ENCODE measurements at regions not wholly inside any gene's neighbourhood (a gene's known extent, or its start where the extent isn't known, plus 50 kb on each side); places are given as distances from the start of the nearest gene placed in this dataset.

DNA sequence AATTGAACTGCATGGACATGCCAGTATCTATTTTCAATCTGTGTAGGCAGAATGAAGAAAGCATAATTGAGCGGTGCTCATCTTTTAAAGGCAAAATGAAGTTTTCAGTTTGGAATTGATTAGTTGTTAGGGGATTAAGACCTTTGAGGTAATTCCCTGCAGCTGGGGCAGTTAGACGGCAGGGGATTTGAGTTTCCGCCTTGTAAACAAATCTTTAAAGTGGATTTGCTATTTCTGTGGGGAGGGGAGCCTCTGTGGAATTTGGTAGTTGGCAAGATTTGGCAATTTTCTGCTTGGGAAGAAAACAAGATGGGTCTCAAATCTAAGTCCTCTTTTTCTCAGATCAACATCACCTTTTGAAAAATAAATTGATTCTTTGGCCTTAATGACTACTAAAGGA, 212.5 kb upstream of the CNTN6 start:
- TF ChIP-seq, protein P1, sequence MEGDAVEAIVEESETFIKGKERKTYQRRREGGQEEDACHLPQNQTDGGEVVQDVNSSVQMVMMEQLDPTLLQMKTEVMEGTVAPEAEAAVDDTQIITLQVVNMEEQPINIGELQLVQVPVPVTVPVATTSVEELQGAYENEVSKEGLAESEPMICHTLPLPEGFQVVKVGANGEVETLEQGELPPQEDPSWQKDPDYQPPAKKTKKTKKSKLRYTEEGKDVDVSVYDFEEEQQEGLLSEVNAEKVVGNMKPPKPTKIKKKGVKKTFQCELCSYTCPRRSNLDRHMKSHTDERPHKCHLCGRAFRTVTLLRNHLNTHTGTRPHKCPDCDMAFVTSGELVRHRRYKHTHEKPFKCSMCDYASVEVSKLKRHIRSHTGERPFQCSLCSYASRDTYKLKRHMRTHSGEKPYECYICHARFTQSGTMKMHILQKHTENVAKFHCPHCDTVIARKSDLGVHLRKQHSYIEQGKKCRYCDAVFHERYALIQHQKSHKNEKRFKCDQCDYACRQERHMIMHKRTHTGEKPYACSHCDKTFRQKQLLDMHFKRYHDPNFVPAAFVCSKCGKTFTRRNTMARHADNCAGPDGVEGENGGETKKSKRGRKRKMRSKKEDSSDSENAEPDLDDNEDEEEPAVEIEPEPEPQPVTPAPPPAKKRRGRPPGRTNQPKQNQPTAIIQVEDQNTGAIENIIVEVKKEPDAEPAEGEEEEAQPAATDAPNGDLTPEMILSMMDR (IDR thresholded peaks at IDR 0.05): no peak
- no peak overlapping the region for H3K4me3 ChIP-seq
- DNase-seq (no peak), ATAC-seq (no peak), FAIRE-seq (no peak)
- intact Hi-C loops (cut with DNase I): no loop called here
- H3K27ac ChIP-seq: no peak overlapping the region
- H3K9me3 ChIP-seq: no peaks in the 10 kb centered on the region
- no peaks in the 10 kb centered on the region for H3K4me1 ChIP-seq
- H3K36me3 ChIP-seq: no peaks in the 10 kb centered on the region
- WGBS, 2 donors: 41 to 50% methylated on average over 3 of the region's 3 CpGs
- no peaks in the 10 kb centered on the region for H3K27me3 ChIP-seq

DNA sequence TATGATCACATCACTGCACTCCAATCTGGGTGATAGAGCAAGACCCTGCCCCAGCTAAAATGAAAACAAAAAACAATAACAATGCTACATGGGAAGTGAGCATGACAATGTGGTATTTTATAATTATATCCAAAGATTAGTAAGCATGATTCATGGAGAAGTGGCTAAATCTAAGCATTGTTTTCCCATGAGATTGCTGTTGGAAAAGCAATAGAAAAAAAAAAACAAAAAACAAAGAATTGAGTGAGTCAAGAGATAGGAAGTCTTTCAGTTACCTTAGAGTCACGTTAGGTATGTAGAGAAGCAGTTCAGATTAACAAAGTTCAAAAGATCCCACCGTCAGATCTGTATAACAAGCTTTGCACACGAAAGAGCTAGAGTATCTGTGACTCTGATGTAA, 210.3 kb upstream of the CNTN6 start:
- WGBS, 2 donors: 37 to 46% methylated on average over 3 of the region's 3 CpGs
- Histone ChIP-seq H3K27ac (no peak overlapping the region), H3K4me1 (no peaks in the 10 kb centered on the region), H3K27me3 (no peaks in the 10 kb centered on the region), H3K36me3 (no peaks in the 10 kb centered on the region), H3K9me3 (no peaks in the 10 kb centered on the region), H3K4me3 (no peak overlapping the region)
- TF ChIP-seq, protein P1 (IDR thresholded peaks at IDR 0.05): no peak
- DNase-seq (no peak), ATAC-seq (no peak), FAIRE-seq (no peak)
- intact Hi-C loops (cut with DNase I): no loop called here

DNA sequence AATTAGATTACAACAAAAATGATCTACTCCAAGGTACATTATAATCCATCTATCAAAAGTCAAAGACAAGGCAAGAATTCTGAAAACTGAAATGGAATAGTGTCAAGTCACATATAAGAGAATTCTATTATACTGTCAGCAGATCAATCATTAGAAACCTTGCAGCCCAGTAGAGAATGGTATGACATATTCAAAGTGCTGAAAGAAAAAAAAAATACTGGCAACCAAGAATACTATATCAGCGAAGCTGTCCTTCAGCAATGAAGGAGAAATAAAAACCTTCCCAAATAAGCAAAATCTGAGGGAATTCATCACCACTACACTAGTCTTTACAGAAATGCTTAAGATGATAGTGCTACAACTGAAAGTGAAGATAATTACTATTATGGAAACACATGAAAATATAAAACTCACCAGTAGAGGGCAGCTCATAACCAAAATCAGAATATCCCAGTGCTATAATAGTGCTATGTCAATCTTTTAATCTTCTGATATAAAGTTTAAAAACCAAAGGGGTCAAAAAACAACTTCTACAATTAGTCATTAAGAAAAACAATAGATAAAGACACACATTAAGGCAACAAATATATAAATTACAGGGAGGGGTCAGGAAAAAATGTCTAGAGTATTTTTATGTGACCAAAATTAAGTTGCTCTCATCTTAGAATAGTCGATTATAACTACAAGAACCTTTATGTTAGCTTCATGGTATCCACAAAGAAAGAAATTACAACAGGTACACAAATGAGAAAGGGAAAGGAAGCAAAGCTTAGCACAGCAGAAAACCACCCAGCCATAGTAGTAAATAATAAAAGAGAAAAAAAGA, 190.7 kb upstream of the CNTN6 start:
- FAIRE-seq (no peak), DNase-seq (no peak), ATAC-seq (no peak)
- Histone ChIP-seq H3K27ac (no peak overlapping the region), H3K9me3 (peaks cover 0 to 3% (median 0%) of the 10 kb centered on the region in 4 donors), H3K4me3 (no peak overlapping the region), H3K4me1 (no peaks in the 10 kb centered on the region), H3K27me3 (no peaks in the 10 kb centered on the region), H3K36me3 (no peaks in the 10 kb centered on the region)
- 32 to 46% methylated on average over 2 of the region's 2 CpGs for whole genome bisulfite sequencing, 2 donors
- TF ChIP-seq, protein P1 (IDR thresholded peaks at IDR 0.05): no peak
- intact Hi-C loops (cut with DNase I): no loop called here

DNA sequence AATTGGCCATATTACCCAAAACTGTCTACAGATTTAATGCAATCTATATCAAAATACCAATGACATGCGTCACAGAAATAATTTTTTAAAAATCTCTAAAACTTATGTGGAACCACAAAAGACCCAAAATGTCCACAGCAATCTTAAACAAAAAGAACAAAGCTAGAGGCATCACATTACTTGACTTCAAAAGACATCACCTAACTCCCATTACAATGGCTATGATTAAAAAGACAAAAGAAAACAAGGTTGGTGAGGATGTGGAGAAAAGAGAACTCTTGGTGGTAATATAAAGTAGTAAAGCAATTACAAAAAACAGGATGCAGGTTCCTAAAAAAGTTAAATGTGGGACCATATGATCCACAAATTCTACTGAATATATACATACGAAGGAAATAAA, 187.6 kb upstream of the CNTN6 start:
- 49 to 73% methylated on average over 2 of the region's 2 CpGs for WGBS, 2 donors
- Histone ChIP-seq H3K4me3 (no peak overlapping the region), H3K27ac (no peak overlapping the region), H3K27me3 (no peaks in the 10 kb centered on the region), H3K4me1 (no peaks in the 10 kb centered on the region), H3K9me3 (peaks cover 0 to 3% (median 0%) of the 10 kb centered on the region in 4 donors), H3K36me3 (no peaks in the 10 kb centered on the region)
- DNase-seq (no peak), ATAC-seq (no peak), FAIRE-seq (no peak)
- intact Hi-C loops (cut with DNase I): no loop called here
- TF ChIP-seq, protein P1 (IDR thresholded peaks at IDR 0.05): no peak

DNA sequence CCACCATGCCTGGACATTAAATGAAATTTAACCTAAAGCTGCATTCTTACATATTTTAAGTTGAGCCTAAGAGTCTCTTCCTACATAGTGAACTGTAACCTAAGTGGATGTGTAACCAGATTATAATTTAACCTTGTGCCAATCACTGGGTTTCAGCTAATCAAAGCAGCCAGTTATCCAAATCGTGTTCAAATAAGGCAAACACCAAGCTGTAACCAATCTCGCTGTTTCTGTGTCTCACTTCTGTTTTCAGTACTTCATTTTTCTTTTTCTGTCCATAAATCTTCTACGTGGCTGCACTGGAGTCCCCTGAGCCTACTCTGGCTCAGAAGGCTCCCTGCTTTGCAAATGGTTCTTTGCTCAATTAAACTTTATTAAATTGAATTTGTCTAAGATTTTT, 186.1 kb upstream of the CNTN6 start:
- no peak for FAIRE-seq

More for the DNA sequence above, 186.1 kb upstream of the CNTN6 start:
- Histone ChIP-seq H3K4me3 (no peak overlapping the region), H3K4me1 (no peaks in the 10 kb centered on the region), H3K27ac (no peak overlapping the region), H3K36me3 (no peaks in the 10 kb centered on the region), H3K9me3 (peaks cover 0 to 3% (median 0%) of the 10 kb centered on the region in 4 donors), H3K27me3 (no peaks in the 10 kb centered on the region)
- TF ChIP-seq, protein P1 (IDR thresholded peaks at IDR 0.05): no peak
- no peak for ATAC-seq
- no peak for DNase-seq
- 36 to 52% methylated on average over 3 of the region's 3 CpGs for WGBS, 2 donors
- intact Hi-C loops (cut with DNase I): no loop called here

Measured in pancreas (tissue), 10 donors.